ENCODE measurements at regions not wholly inside any gene's neighbourhood (a gene's known extent, or its start where the extent isn't known, plus 50 kb on each side); places are given as distances from the start of the nearest gene placed in this dataset.

GRCh38 chr2:71789556-71790204, 336.3 kb downstream of the DYSF start:
- DNase-seq, result peak; percentile 49

- DNase-seq, result peak; percentile 29
Measured at GRCh38 chr2:71788601-71789240, 335.4 kb downstream of the DYSF start.

- DNase-seq, result peak; percentile 50
Measured at GRCh38 chr2:71788186-71788525, 334.8 kb downstream of the DYSF start.

GRCh38 chr2:71787476-71788185, 334.3 kb downstream of the DYSF start:
- peak; percentile 90 for DNase-seq

GRCh38 chr2:71787108-71787415, 333.7 kb downstream of the DYSF start:
- DNase-seq, result no peak

GRCh38 chr2:71786291-71787107, 333.1 kb downstream of the DYSF start:
- DNase-seq, result peak; percentile 55

GRCh38 chr2:71785516-71785981, 332.2 kb downstream of the DYSF start:
- DNase-seq, result no peak

- peak; percentile 88 for DNase-seq
Measured at GRCh38 chr2:71784734-71785511, 331.6 kb downstream of the DYSF start.

- DNase-seq, result peak; percentile 39
Measured at GRCh38 chr2:71783815-71784214, 330.5 kb downstream of the DYSF start.

- peak; percentile 39 for DNase-seq
Measured at GRCh38 chr2:71783215-71783614, 329.9 kb downstream of the DYSF start.

- DNase-seq, result peak; percentile 29
Measured at GRCh38 chr2:71782323-71782722, 329.0 kb downstream of the DYSF start.

- DNase-seq, result peak; percentile 26
Measured at GRCh38 chr2:71781695-71782228, 328.4 kb downstream of the DYSF start.

- DNase-seq, result peak; percentile 25
Measured at GRCh38 chr2:71780162-71780561, 326.8 kb downstream of the DYSF start.

GRCh38 chr2:71779774-71780105, 326.4 kb downstream of the DYSF start:
- no peak for DNase-seq

- peak; percentile 44 for DNase-seq
Measured at GRCh38 chr2:71778936-71779773, 325.8 kb downstream of the DYSF start.

- peak; percentile 37 for DNase-seq
Measured at GRCh38 chr2:71778514-71778913, 325.2 kb downstream of the DYSF start.

- no peak for DNase-seq
Measured at GRCh38 chr2:71777946-71778345, 324.6 kb downstream of the DYSF start.

- peak; percentile 35 for DNase-seq
Measured at GRCh38 chr2:71776227-71776626, 322.9 kb downstream of the DYSF start.

GRCh38 chr2:71773218-71773617, 319.9 kb downstream of the DYSF start:
- no peak for DNase-seq

- no peak for DNase-seq
Measured at GRCh38 chr2:71772510-71773172, 319.3 kb downstream of the DYSF start.

GRCh38 chr2:71767663-71768062, 314.3 kb downstream of the DYSF start:
- DNase-seq, result no peak

Data from islet precursor cell (in vitro differentiated cells).